OCI-LY3 (cell line): ENCODE measurements at regions not wholly inside any gene's neighbourhood (a gene's known extent, or its start where the extent isn't known, plus 50 kb on each side); places are given as distances from the start of the nearest gene placed in this dataset.

Experiments
- CTCF ChIP-seq: fragments of 200-600, 300-600 bp; sonication (generic); IDR thresholded peaks from 2 replicates; pipeline ENCODE4 v1.5.1; 2014; ENCODE audit warnings: antibody characterized with exemption, low read length, low read depth
- EZH2phosphoT487 ChIP-seq: fragments of 200-600 bp; shearing (Covaris generic); IDR thresholded peaks from 2 replicates; pipeline ENCODE4 v1.6.1; 2018; ENCODE audit warnings: antibody characterized with exemption, mixed run types, low read depth

GRCh38 chrX:28085653-28086052, 104.4 kb upstream of the DCAF8L1 start:
- TF ChIP-seq EZH2phosphoT487 (no peak), CTCF (no peak)
